HG02588 (cell line): ENCODE measurements at regions not wholly inside any gene's neighbourhood (a gene's known extent, or its start where the extent isn't known, plus 50 kb on each side); places are given as distances from the start of the nearest gene placed in this dataset.
"Not testable (repeated sequence)": the region's sequence is repeated elsewhere in the genome, so short reads cannot be mapped to it uniquely, and the experiment has no call there.

Experiments
- ATAC-seq: cut with Tn5 transposase; IDR thresholded peaks from one replicate; pipeline ENCODE4 v1.9.1; 2021; ENCODE audit warnings: mild to moderate bottlenecking, moderate library complexity; ENCODE audit not compliant: unreplicated experiment

DNA sequence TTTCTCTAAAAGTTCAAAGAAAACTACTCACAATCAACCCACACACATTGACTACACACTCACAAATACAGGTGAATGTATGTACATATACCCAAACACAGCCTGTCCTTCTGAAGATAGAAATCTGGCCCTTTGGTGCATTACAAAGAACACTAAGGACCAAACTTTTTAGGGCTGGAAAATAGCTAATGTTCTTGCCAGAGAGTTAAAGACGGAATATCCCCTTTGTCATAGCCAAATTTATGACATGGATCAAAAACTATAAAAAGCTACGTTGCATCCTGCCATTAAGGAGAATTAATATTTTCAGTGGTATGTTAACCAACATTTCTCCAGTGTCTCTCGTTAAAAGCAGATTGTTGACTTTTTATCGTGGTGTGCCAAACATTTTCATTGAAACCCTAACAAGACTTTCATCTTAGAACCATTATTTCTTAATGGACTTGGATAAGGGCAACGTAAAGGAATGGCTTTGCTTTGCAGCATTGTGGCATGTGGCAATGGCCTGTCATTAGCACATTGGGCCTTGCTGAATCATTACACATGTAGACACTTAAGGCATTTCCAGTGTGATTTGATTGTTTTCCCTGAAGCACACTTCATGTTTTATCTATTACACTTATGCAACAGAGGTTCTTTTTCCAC is 150.9 kb upstream of the MEOX2 start:
- ATAC-seq: no peak

DNA sequence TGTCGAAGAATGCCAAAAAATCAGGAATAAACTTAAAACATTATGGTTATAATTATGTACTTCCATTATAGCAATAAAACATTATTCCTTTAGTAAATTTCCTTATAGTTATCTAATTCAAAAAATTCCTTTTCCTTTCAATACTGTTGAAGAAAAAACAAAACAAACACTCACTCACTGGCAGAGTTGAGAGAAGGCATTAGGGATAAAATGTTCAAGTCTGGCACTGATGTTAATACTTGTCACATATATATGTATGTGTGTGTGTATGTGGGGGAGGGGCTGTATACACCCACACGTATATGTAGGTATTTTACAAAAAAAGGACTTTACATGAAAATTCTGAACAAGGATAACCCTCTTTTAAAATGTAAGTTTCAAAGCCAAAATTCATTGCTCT is 150.2 kb upstream of the MEOX2 start:
- no peak for ATAC-seq

DNA sequence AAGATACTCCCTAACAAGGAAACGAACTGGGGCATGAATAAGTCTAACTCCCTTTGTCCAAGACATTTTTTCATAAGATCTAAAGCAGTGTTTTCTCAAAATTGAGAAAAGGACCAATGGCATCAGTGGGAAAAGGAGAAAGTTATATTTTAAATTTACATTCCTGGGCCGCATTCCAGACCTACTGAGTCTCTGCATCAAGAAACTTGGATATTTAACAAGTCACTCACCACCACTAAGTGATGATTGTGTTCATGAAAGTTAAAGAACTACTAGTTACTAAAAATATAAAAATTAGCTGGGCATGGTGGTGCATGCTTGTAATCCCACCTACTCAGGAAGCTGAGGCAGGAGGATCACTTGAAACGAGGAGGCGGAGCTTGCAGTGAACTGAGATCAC is 149.6 kb upstream of the MEOX2 start:
- no peak for ATAC-seq

DNA sequence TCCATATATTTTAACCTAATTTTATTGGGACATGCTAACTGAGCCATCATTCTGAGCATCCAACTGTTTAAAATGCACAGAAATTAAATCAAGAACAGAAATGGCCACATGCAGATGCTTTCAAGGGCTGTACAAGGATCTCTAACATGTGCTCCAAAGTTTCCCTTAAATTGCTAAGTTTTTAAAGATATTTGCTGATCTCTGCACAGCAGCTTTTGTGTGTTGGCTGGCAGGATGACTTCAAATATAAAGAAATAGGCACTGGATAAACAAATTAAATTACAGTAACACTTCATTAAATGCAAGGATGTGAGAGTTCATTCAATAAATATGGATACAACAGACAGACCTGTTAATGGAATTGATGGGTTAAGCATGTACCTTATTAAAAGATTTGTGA is 148.0 kb upstream of the MEOX2 start:
- ATAC-seq: no peak

DNA sequence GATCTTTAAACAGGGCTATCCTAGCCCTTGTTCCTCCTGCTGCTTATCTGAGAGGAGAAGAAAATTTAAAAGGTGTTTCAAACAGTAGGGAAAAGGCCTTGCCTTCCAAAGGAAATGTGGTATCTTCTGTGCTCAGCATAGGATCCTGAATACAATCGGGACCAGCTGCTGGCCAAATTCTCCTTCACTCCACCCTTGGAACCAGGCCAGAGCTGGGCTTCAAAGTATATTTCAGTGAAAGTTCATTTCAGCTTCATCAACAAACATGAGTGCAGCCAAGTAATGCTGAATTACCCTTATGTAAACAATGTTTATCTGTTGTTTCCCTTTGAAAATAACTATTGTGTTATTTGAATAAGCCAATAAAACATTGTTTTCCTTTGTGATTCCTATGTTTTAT is 146.5 kb upstream of the MEOX2 start:
- no peak for ATAC-seq

DNA sequence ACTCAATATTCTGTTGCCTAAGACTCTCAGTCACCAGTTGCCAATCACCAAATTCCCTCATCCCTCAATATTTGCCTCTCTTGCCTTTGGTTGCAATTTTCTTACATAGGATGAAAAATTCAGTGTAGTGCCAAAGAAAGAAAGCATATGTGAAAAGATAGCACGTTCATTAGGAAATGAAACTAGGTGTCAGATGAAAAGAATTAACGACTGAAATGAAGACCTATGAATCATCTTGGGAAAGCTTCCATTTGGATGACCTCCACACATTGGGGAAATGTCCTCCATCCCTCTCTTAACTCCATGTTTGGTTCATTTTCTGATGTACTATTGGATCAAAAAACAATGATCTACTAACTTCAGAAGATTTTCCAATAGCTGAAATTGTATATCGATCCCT is 145.1 kb upstream of the MEOX2 start:
- ATAC-seq: no peak

DNA sequence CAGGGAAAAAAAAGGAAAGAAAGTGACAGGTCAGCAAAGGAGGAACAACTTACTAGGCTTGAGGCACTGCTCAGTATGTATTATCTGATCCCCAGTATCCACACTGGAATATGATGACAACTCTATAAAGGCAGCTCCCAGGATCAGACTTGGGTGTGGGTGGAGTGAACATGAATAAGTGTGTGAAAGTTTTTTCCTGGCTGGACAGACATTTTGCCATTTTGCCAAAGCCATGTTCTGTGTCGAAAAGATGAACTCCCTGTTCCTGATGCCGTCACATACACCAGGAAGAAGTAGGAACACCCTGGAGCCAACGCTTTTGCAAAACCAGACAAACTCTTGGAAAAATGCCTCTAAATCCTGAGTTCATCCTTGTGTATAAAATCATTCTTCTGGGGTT is 143.2 kb upstream of the MEOX2 start:
- ATAC-seq: no peak

DNA sequence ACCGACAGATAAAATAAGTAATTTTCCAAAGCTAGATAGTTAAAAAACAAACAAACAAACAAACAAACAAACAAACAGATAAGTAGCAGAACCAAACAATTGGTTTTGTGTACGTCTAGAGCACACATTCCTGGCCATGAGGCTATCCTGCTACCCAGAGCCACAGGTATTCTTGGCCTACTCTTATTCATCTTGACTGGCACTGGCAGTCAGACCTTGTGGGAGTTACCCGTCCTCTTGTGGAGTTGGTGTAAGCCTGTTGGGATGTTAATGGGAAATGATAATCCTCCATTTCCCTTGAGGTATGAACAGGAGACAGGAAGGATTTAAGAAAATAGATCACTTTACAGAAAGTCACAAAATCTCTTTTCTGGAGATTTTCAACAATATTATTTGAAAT is 142.4 kb upstream of the MEOX2 start:
- ATAC-seq: no peak

DNA sequence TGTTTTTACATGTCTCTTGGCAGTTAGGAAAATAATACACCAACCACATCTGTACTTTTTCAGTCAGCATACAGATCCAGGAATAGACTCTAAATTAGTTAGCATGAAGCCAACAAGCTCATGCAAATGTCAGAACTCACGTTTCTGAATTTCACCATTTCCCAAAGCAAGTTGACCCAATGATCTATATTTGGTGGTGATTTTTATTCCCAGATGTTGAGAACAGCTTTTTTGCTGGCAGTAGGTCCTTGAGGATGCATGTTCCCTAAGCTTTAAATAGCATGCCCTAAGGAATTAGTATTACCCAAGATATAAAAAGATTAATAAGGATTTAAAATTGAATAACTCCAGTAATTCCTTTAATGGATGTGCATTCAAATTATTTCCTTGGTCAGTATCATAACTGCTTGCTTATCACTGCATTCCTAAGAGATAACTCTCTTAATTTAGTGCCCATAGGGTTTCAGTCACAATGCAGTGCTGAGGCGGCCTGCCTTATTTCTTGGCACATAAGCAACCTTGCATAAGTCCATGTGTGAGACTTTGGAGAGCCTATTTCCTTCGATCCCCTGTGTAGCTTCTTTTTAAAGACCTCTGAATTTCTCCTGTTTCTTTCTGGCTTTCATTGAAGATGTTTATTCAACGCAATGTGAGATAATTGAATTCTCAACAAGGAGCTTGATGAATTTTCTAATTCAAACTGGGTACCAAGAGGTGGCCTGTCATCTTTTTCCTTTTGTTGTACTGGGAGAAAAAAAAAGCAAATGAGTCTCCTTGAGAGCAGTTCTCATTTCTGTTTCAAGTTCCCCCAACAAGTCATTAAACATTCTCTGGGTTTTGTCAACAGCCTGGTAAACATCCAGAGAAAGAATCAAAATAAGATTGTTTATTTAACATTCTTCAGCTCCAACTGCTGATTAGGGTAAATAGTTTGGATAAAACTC is 135.3 kb upstream of the MEOX2 start:
- no peak for ATAC-seq

DNA sequence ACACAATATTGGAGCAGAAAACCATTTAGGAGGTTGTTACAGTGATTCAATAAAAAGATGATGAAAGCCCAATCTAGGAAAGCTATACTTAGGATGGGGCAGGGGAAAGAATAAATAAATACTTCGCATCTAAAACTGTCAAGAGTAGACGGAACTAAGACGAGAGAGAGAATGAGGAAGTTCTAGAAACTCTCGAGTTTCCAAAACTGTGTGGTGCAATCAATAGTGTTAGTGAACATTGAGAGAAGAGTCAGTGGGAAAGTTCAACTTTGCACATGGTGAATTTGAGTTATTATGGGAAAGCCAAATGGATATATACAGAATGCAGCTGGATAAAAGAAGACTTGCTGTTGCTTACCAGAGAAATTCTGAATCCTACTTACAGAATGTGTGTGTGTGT is 133.8 kb upstream of the MEOX2 start:
- ATAC-seq: no peak

DNA sequence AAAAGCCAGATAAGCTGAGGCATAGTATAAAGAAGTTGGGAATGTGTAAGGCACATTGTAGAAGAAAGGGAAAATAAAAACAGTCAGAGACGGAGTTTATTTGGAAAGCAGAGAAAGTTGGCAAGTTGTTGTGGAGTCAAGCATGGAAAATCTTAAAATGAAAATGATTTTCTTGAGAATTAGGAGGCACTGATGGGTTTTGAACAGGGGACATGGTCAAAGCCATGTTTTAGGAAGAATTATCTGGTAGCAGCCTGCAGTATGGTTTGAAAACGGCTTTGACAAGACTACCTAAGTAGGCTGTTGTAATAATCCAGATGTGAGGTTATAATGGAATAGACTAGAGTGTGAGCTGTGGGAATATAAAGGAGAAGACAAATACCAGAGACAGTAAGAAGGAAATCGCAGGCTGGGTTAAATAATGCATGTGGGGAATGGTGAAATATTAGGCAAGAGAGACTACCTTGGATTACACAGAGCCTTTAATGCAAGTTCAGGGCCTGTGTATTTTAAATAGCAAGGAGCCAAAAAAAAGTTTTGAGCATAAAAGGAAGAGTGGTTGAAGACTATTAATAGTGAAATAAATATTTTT is 130.4 kb upstream of the MEOX2 start:
- ATAC-seq: no peak

DNA sequence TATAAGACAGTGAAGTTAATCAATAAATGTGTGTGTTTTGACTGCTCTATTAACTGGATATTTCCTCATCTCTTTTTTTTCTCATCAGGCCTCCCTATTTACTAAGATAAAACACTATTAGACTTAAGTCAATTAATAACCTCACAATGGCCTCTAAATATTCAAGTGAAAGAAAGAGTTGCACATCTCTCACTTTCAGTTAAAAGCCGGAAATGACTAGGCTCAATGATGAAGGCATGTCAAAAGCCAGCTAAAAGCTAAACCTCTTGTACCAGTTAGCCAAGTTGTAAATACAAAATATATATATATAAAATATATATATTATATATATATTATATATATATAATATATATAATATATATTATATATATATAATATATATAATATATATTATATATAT is 127.0 kb upstream of the MEOX2 start:
- no peak for ATAC-seq

DNA sequence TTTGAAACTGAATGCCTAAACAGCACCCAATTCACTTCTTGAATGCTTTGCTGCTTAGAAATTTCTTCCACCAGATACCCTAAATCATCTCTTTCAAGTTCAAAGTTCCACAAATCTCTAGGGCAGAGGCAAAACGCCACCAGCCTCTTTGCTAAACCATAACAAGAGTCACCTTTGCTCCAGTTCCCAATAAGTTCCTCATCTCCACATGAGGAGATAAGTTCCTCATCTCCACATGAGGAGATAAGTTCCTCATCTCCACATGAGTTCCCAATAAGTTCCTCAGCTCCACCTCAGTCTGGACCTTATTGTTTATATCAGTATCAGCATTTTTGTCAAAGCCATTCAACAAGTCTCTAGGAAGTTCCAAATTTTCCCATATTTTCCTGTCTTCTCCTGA is 123.9 kb upstream of the MEOX2 start:
- not testable (repeated sequence) for ATAC-seq

DNA sequence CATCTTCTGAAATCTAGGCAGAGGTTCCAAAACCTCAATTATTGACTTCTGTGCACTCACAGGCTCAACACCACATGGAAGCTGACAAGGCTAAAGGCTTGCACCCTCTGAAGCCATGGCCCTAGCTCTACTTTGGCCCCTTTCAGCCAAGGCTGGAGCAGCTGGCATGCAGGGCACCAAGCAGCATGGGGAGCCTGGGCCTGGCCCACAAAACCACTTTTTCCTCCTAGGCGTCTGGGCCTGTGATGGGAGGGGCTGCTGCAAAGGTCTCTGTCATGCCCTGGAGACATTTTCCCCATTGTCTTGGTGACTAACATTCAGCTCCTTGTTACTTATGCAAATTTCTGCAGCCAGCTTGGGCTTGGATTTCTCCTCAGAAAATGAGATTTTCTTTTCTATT is 123.5 kb upstream of the MEOX2 start:
- not testable (repeated sequence) for ATAC-seq

DNA sequence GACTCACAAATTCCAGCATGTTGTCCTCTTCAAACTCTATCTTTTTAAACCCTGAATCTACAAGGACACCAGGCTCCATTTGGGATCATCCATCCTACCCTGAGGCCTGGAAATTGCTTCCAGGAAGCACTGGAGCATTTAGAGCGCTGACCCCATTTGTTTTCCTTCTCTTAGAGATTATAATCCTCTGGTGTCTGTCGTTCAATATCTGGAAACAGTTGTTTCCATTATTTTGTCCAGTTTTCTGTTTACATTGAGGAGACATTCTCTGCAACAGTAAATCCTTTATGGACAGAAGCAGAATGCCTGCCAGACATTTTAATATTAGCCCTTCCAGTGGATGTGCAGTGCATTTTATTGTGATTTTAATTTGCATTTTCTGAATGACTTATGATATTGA is 119.4 kb upstream of the MEOX2 start:
- no peak for ATAC-seq

DNA sequence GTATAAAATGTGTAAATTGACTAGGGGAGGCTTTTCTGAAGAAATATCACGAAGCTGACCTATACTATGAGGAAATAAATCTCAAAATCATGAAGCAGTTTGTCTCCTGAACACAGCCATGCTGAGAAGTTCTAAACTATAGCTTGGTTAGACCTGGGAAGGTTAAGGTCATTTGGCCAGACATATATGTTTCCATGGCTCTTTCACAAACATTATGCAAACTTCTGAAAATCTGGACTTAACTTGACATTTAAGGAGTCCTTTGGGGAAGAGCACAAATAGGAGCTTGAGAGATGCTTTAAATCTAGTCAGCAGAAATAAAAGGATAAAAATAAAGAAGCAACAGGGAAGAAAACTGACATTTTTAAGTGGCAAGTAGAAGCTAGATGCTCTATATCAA is 115.9 kb upstream of the MEOX2 start:
- ATAC-seq: no peak

DNA sequence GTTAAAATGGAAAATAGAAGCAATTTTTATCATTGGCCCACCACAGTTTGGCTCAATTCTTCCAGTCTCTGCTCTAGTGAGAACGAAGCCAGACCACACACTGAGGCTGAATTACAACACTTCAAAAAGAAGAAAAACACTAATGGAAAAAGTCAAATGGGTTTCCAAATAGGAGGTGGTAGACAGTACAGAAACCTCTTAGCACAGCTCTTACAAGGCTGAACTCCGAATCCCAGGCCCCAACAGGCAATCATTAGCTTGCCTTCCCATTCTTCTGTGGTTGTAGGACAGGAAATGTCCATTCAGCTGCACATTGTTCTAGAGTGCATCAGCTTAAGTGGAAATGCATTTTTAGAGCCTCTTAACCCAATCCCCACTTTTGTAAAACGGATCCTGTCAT is 115.1 kb upstream of the MEOX2 start:
- ATAC-seq: no peak

DNA sequence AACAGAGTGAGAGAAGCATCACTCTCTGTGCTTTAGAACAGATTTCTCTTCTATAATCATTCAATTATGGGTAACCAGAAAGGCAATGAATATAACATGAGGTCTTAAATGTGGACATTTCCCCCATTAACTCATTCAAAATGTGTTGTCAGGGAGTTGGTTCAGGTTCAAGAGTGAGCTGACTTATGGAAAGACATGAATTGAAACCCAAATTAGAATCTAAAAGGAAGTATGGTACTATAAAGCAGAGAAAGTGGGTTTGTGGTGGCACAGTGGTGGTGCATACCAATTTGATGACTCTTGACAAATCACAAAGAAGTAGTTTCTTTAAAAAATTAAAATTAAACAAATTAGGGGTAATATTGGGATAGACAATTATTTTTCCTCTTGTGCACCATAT is 114.6 kb upstream of the MEOX2 start:
- no peak for ATAC-seq

DNA sequence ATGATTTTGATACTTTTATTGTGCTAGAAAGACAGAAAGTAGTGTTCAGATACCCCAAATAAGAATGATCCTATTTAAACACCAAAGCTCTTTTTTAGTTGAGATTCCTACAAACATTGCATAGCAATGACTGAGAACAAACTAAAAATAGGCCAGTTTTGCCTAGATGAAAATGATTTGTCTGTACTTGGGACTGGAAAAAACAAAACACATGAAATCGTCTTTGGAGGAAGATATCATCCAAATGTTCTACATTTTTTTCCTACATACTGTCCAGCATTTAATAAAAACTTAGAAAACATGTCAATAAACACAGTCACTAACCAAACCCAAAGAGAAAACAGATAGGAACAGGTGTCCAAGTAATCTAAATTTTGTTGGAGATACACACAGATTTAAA is 111.6 kb upstream of the MEOX2 start:
- no peak for ATAC-seq

DNA sequence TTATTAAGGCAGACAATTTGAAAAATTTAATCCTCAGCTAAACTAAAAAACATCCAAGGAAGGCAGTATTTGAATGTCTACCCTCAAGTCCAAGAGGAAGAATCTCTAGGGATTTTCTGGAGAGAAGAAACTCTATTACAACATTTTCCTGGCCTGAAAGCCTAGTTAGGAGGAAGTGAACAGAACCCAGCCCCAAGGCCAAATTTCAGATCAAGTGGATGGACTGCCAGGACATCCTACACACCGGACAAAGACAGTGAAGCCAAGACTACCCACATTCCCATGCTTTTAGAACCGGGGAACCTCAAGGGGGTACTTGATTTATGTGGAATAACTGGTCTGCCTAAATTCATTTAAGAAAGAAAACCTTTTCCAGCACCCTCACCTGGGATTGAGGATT is 108.9 kb upstream of the MEOX2 start:
- ATAC-seq: no peak

DNA sequence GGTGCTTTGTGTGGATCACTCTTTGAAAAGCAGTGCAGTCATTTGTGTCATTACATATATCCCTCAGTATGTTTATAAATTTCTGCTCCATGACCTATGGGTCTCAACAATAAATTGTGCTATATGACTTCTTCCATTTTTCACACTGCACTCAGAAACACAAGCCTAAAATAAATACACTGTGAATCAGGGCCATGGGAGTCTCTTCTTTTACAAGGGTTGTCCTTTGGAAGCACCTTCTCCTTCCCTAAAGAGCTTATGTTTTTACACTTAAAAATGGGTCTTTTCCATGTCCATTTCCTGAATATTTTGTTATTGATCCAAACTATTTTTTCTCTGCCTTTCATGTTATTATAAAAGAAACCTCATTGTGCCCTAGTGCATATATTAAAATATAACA is 108.3 kb upstream of the MEOX2 start:
- ATAC-seq: no peak

DNA sequence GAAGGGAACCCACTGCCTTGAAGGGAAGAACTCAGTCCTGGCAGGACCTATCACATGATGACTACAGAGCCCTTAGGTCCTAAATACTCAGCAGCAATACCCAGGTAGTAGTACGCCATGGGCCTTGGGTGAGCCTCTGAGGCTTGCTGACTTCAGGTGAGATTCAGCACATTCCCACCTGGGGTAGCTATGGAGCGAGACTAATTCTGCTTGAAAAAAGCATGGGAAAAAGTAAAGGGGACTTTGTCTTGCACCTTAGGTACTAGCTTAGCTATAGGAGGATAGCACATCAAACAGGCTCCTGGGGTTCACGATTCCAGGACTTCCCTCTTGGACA is 98.2 kb upstream of the MEOX2 start:
- no peak for ATAC-seq
